Psoas muscle (tissue), 7 donors: ENCODE measurements at regions not wholly inside any gene's neighbourhood (a gene's known extent, or its start where the extent isn't known, plus 50 kb on each side); places are given as distances from the start of the nearest gene placed in this dataset.

Source experiments
- ATAC-seq, 4 donors: fragments of 200-7000 bp; cut with Tn5 transposase; one replicate each; pipeline ENCODE4 v1.9.1; 2020; ENCODE audit warnings: moderate library complexity in 3 of 4, mild to moderate bottlenecking in 2 of 4
- DNase-seq, 2 donors: peaks; one replicate each; pipeline ENCODE4 v3.0.0-alpha.2; 2020
- H3K27ac ChIP-seq: fragments of 200-600 bp; one replicate; pipeline ENCODE4 v1.8.0; 2022
- H3K27me3 ChIP-seq, 3 donors: fragments of 200-600 bp in 1 of 3; one replicate each; pipeline versions ENCODE4 v1.6.1 to v1.8.0; 2013 to 2022; ENCODE audit warnings: low read length in 2 of 3, mild to moderate bottlenecking in 2 of 3, moderate library complexity in 1 of 3; ENCODE audit not compliant: insufficient read depth in 3 of 3
- H3K36me3 ChIP-seq, 2 donors: fragments of 200-600 bp in 1 of 2; one replicate each; pipeline versions ENCODE4 v1.6.1 to v1.8.0; 2013 to 2022; ENCODE audit warnings: low read depth in 1 of 2, mild to moderate bottlenecking in 1 of 2, moderate library complexity in 1 of 2; ENCODE audit not compliant: insufficient read depth in 1 of 2
- H3K4me1 ChIP-seq: fragments of 200-600 bp; one replicate; pipeline ENCODE4 v1.8.0; 2022
- H3K4me3 ChIP-seq: fragments of 200-600 bp; one replicate; pipeline ENCODE4 v1.8.0; 2022; ENCODE audit warnings: mild to moderate bottlenecking
- H3K9me3 ChIP-seq: fragments of 200-600 bp; one replicate; pipeline ENCODE4 v1.8.0; 2022
- CTCF ChIP-seq: fragments of 200-600 bp; IDR thresholded peaks from one replicate; pipeline ENCODE4 v1.8.0; 2022; ENCODE audit warnings: antibody characterized with exemption
- WGBS, 3 donors: extraction: QIAGEN DNeasy Blood & Tissue Kit; methylation state at CpG; one replicate each; pipeline versions ENCODE4 v1.1.6 to v1.1.7; 2013; 5-methylcytosine and 5-hydroxymethylcytosine counted together
- intact Hi-C, 2 donors: fragments of 100-400 bp; cut with DNase I; formaldehyde crosslinking; loops; one replicate each; pipeline versions ENCODE4 v1.11.0 to v1.14.2; 2022
- donor health status: healthy with polysubstance abuse.
- donor health status: DM: no; HTN: no; CAD: no; lungs with moderate emphysema.
- donor health status: Bipolar disorder and iron deficiency.
- donor health status: healthy.
- donor health status: DM: yes; HTN: yes; CAD: no.
- donor health status: DM: no; HTN: no; CAD: no.
- donor health status: DM: yes; HTN: yes; CAD: no.

- 68 to 72% (median 71%) methylated on average over 15 of the region's 15 CpGs for WGBS, 3 donors
- Histone ChIP-seq H3K4me1 (peaks cover 10% of the 10 kb centered on the region), H3K36me3 (no peaks in the 10 kb centered on the region), H3K9me3 (no peaks in the 10 kb centered on the region), H3K4me3 (no peak overlapping the region), H3K27ac (no peak overlapping the region), H3K27me3 (peaks cover 0 to 2% (median 0%) of the 10 kb centered on the region in 3 donors)
- intact Hi-C loops: no loop called here
- ATAC-seq (no peak), DNase-seq (no peak)
- no peak for TF ChIP-seq CTCF
These were observed 148.7 kb downstream of the DICER1 start for GRCh38 chr14:95008445-95009217.

GRCh38 chr14:95007921-95008320 lies 149.4 kb downstream of the DICER1 start:
- intact Hi-C loops: no loop called here
- ATAC-seq: no peak
- H3K4me3 ChIP-seq: no peak overlapping the region
- H3K9me3 ChIP-seq: no peaks in the 10 kb centered on the region
- H3K36me3 ChIP-seq: no peaks in the 10 kb centered on the region
- H3K4me1 ChIP-seq: peaks cover 10% of the 10 kb centered on the region
- DNase-seq: no peak
- WGBS, 3 donors: 84 to 88% (median 88%) methylated on average over 7 of the region's 7 CpGs
- H3K27ac ChIP-seq: no peak overlapping the region
- H3K27me3 ChIP-seq: peaks cover 0 to 2% (median 0%) of the 10 kb centered on the region in 3 donors
- TF ChIP-seq CTCF: no peak

- Histone ChIP-seq H3K4me3 (no peak overlapping the region), H3K36me3 (no peaks in the 10 kb centered on the region), H3K27ac (no peak overlapping the region), H3K27me3 (peaks cover 0 to 2% (median 0%) of the 10 kb centered on the region in 3 donors), H3K9me3 (no peaks in the 10 kb centered on the region), H3K4me1 (peaks cover 10% of the 10 kb centered on the region)
- no peak for TF ChIP-seq CTCF
- intact Hi-C loops: no loop called here
- DNase-seq (no peak), ATAC-seq (no peak)
- 71 to 77% (median 71%) methylated on average over 4 of the region's 4 CpGs for whole genome bisulfite sequencing, 3 donors
These were observed 150.8 kb downstream of the DICER1 start for GRCh38 chr14:95006479-95006878.

- no peak for TF ChIP-seq CTCF
- Histone ChIP-seq H3K36me3 (no peaks in the 10 kb centered on the region), H3K4me3 (no peak overlapping the region), H3K27ac (no peak overlapping the region), H3K9me3 (no peaks in the 10 kb centered on the region), H3K4me1 (peaks cover 10% of the 10 kb centered on the region), H3K27me3 (peaks cover 0 to 2% (median 0%) of the 10 kb centered on the region in 3 donors)
- intact Hi-C loops: no loop called here
- 67 to 75% (median 67%) methylated on average over 3 of the region's 3 CpGs for WGBS, 3 donors
- DNase-seq (no peak), ATAC-seq (no peak)
These were observed 151.3 kb downstream of the DICER1 start for GRCh38 chr14:95006051-95006450.
